Spleen (tissue), 7 donors: ENCODE measurements at regions not wholly inside any gene's neighbourhood (a gene's known extent, or its start where the extent isn't known, plus 50 kb on each side); places are given as distances from the start of the nearest gene placed in this dataset.

Source experiments
- CTCF ChIP-seq, 11 experiments: fragments of 200-600 bp in 7 of 11; fragments of 450-650 bp in 4 of 11; sonication (generic) in 4 of 11; IDR thresholded peaks in 8 of 11; conservative IDR thresholded peaks in 3 of 11; 1 replicate in 7 of 11; 2 replicates in 4 of 11; pipeline versions ENCODE4 v1.4.0 to v1.8.0; 2016 to 2021; ENCODE audit warnings: antibody characterized with exemption in 11 of 11, inconsistent platforms in 4 of 11, mild to moderate bottlenecking in 1 of 11
- POLR2AphosphoS5 ChIP-seq, 3 donors: sonication (generic); formaldehyde crosslinking; IDR thresholded peaks; one replicate each; pipeline ENCODE4 v1.5.1; 2017; ENCODE audit warnings: antibody characterized with exemption in 3 of 3
- donor health status: DM: no; HTN: no; CAD: no; lungs with moderate emphysema.
- donor health status: DM: no; HTN: no; CAD: no.
- donor health status: DM: no; HTN: no; CAD: no.

GRCh38 chr2:13662055-13662454 is 945.3 kb downstream of the TRIB2 start:
- TF ChIP-seq CTCF (IDR thresholded peaks at IDR 0.05 in 8 of 11, conservative IDR thresholded peaks at IDR 0.05 in 3 of 11), result no peak
- no peak for TF ChIP-seq POLR2AphosphoS5 (IDR thresholded peaks at IDR 0.05)
